HEK293T (cell line): ENCODE measurements at regions not wholly inside any gene's neighbourhood (a gene's known extent, or its start where the extent isn't known, plus 50 kb on each side); places are given as distances from the start of the nearest gene placed in this dataset.

ENCODE experiments used
- BHLHE40 ChIP-seq: fragments of 450-650 bp; IDR thresholded peaks from 2 replicates; pipeline ENCODE4 v1.6.1; 2016; ENCODE audit warnings: mild to moderate bottlenecking, moderate library complexity, borderline replicate concordance
- CTBP1 ChIP-seq: fragments of 450-650 bp; IDR thresholded peaks from 2 replicates; pipeline ENCODE4 v1.6.1; 2016; ENCODE audit warnings: borderline replicate concordance
- ELF4 ChIP-seq: fragments of 450-650 bp; IDR thresholded peaks from 2 replicates; pipeline ENCODE4 v1.6.1; 2017; ENCODE audit warnings: antibody characterized with exemption
- FOXA1 ChIP-seq: fragments of 450-650 bp; IDR thresholded peaks from 2 replicates; pipeline ENCODE4 v1.6.1; 2016; ENCODE audit warnings: mild to moderate bottlenecking
- FOXK2 ChIP-seq: fragments of 450-650 bp; IDR thresholded peaks from 2 replicates; pipeline ENCODE4 v1.6.1; 2016; ENCODE audit warnings: mild to moderate bottlenecking
- FOXM1 ChIP-seq: fragments of 450-650 bp; IDR thresholded peaks from 2 replicates; pipeline ENCODE4 v1.6.1; 2017; ENCODE audit warnings: mild to moderate bottlenecking, borderline replicate concordance
- L3MBTL2 ChIP-seq: fragments of 450-650 bp; conservative IDR thresholded peaks from 2 replicates; pipeline ENCODE4 v1.6.1; 2016; ENCODE audit warnings: mild to moderate bottlenecking
- LEF1 ChIP-seq: fragments of 450-650 bp; IDR thresholded peaks from 2 replicates; pipeline ENCODE4 v1.6.1; 2017; ENCODE audit warnings: mild to moderate bottlenecking, borderline replicate concordance
- NFRKB ChIP-seq: fragments of 450-650 bp; IDR thresholded peaks from 2 replicates; pipeline ENCODE4 v1.6.1; 2016; ENCODE audit warnings: mild to moderate bottlenecking, moderate library complexity
- SP1 ChIP-seq: fragments of 450-650 bp; IDR thresholded peaks from 2 replicates; pipeline ENCODE4 v1.6.1; 2017
- SUZ12 ChIP-seq: fragments of 450-650 bp; IDR thresholded peaks from 2 replicates; pipeline ENCODE4 v1.6.1; 2016; ENCODE audit warnings: mild to moderate bottlenecking
- TARDBP ChIP-seq: fragments of 450-650 bp; IDR thresholded peaks from 2 replicates; pipeline ENCODE4 v1.6.1; 2016
- ZNF384 ChIP-seq: fragments of 450-650 bp; IDR thresholded peaks from 2 replicates; pipeline ENCODE4 v1.6.1; 2016
- TF ChIP-seq, protein P1 (sequence below): fragments of 450-650 bp; IDR thresholded peaks from 2 replicates; pipeline ENCODE4 v1.6.1; 2016

- TF ChIP-seq SUZ12 = no peak
- no peak for TF ChIP-seq FOXM1
- TF ChIP-seq, protein P1, sequence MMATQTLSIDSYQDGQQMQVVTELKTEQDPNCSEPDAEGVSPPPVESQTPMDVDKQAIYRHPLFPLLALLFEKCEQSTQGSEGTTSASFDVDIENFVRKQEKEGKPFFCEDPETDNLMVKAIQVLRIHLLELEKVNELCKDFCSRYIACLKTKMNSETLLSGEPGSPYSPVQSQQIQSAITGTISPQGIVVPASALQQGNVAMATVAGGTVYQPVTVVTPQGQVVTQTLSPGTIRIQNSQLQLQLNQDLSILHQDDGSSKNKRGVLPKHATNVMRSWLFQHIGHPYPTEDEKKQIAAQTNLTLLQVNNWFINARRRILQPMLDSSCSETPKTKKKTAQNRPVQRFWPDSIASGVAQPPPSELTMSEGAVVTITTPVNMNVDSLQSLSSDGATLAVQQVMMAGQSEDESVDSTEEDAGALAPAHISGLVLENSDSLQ = no peak
- no peak for TF ChIP-seq FOXA1
- no peak for TF ChIP-seq ELF4
- TF ChIP-seq NFRKB = no peak
- no peak for TF ChIP-seq SP1
- TF ChIP-seq L3MBTL2 = no peak
- no peak for TF ChIP-seq FOXK2
- no peak for TF ChIP-seq BHLHE40
- no peak for TF ChIP-seq ZNF384
- TF ChIP-seq LEF1 = no peak
- TF ChIP-seq TARDBP = no peak
- TF ChIP-seq CTBP1 = no peak
Measured at GRCh38 chr9:32322622-32323021, 61.8 kb upstream of the ACO1 start.
